ENCODE measurements at regions not wholly inside any gene's neighbourhood (a gene's known extent, or its start where the extent isn't known, plus 50 kb on each side); places are given as distances from the start of the nearest gene placed in this dataset.
A peak's percentile ranks its signal among the peaks of the same experiment; 100 is the strongest.

DNA sequence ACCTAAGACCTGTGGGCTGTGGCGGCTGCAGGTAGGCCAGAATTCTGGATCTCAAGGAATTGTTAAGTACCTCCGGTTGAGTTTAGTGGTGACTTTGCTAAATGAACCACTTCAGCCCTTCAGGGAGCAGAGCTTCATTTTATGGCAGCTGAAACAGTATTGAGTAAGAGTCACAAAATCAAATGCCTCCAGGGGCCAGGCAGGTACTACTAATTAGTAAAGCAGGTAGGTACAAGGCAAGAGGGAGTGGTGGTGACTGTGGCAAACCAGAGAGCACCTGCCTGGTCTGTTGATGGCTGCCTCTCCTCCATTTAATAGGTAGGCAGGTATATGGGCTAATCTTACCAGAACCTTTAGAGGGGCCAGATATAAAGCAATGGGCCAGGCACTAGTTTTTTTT, 118.8 kb downstream of the EMX2 start:
- no peak overlapping the region for H2BK5ac ChIP-seq (ENCODE audit: low read length)
- H3K27ac ChIP-seq (replicated peaks; ENCODE audit: low read length): no peak overlapping the region
- H3K4me3 ChIP-seq (ENCODE audit: low read length in 2 of 2): no peak overlapping the region
- no peak overlapping the region for H3K14ac ChIP-seq (ENCODE audit: low read length)
- H3K4me1 ChIP-seq (ENCODE audit: control insufficient read depth in 2 of 2, insufficient read depth in 1 of 2, low read depth in 1 of 2, low read length in 2 of 2): no peaks in the 10 kb centered on the region
- H3K27me3 ChIP-seq (ENCODE audit: control insufficient read depth in 3 of 3, insufficient read depth in 3 of 3, low read depth in 1 of 3, low read length in 3 of 3): no peaks in the 10 kb centered on the region
- no peak overlapping the region for H4K91ac ChIP-seq (ENCODE audit: low read depth, low read length, poor library complexity)
- no peak overlapping the region for H2BK15ac ChIP-seq (ENCODE audit: low read length)
- no peak overlapping the region for H3K23ac ChIP-seq (ENCODE audit: low read depth, low read length, poor library complexity)
- WGBS, 2 donors (ENCODE audit: extremely low coverage in 2 of 2, insufficient read length in 2 of 2, insufficient replicate concordance in 1 of 2): no CpG with 5 or more reads among the region's 2 CpGs
- no peak overlapping the region for H3K4me2 ChIP-seq (ENCODE audit: insufficient read depth, low read length, poor library complexity, severe bottlenecking)
- H2BK120ac ChIP-seq (ENCODE audit: low read depth, low read length): no peak overlapping the region
- H4K8ac ChIP-seq (ENCODE audit: low read depth, low read length): no peak overlapping the region
- no peak overlapping the region for H3K18ac ChIP-seq (ENCODE audit: low read length)
- DNase-seq (ENCODE audit: low spot score): no peak
- H2BK12ac ChIP-seq (ENCODE audit: low read length): no peak overlapping the region
- no peaks in the 10 kb centered on the region for H3K36me3 ChIP-seq (replicated peaks in 1 of 2; ENCODE audit: control insufficient read depth in 2 of 2, insufficient read depth in 2 of 2, low read length in 2 of 2)
- no peaks in the 10 kb centered on the region for H3K79me1 ChIP-seq (ENCODE audit: low read depth, low read length)
- no peak overlapping the region for H2AK5ac ChIP-seq (ENCODE audit: low read depth, low read length)
- no peak overlapping the region for H2AFZ ChIP-seq (ENCODE audit: low read length)
- no peaks in the 10 kb centered on the region for H3K9me3 ChIP-seq (replicated peaks in 1 of 2; ENCODE audit: control insufficient read depth in 2 of 2, insufficient read depth in 1 of 2, low read depth in 1 of 2, low read length in 2 of 2)
- H3K4ac ChIP-seq (ENCODE audit: low read length): no peak overlapping the region
- H3K9ac ChIP-seq (ENCODE audit: low read depth, low read length, poor library complexity): no peak overlapping the region

DNA sequence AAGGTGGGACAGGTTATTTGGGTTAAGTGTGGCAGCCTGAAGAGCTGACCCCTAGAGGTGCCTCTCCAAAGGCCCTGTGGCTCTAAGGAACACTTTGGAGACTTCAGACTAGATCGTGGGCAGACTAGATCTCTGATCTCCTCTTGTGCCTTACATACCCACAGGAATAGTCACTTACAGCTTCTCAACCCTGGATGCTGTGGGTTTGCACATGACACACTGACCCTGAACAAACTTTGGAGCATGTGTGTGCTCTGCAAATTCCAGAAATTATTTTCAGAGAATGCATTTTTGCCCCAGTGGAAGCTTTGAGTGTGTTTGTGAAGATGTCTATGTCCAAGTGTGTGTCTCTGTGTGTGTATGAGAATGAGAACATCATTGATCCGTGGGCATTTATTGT, 119.6 kb downstream of the EMX2 start:
- H3K27me3 ChIP-seq (ENCODE audit: control insufficient read depth in 3 of 3, insufficient read depth in 3 of 3, low read depth in 1 of 3, low read length in 3 of 3): no peaks in the 10 kb centered on the region
- H3K18ac ChIP-seq (ENCODE audit: low read length): no peak overlapping the region
- H2BK15ac ChIP-seq (ENCODE audit: low read length): no peak overlapping the region
- no peak overlapping the region for H2BK120ac ChIP-seq (ENCODE audit: low read depth, low read length)
- H3K4me3 ChIP-seq (ENCODE audit: low read length in 2 of 2): peak overlapping the region in 1 of 2 donors; percentile 9
- no peak overlapping the region for H3K4ac ChIP-seq (ENCODE audit: low read length)
- H3K14ac ChIP-seq (ENCODE audit: low read length): no peak overlapping the region
- H3K23ac ChIP-seq (ENCODE audit: low read depth, low read length, poor library complexity): no peak overlapping the region
- no peak overlapping the region for H2BK5ac ChIP-seq (ENCODE audit: low read length)
- no peak overlapping the region for H2AK5ac ChIP-seq (ENCODE audit: low read depth, low read length)
- H2BK12ac ChIP-seq (ENCODE audit: low read length): no peak overlapping the region
- H3K4me1 ChIP-seq (ENCODE audit: control insufficient read depth in 2 of 2, insufficient read depth in 1 of 2, low read depth in 1 of 2, low read length in 2 of 2): no peaks in the 10 kb centered on the region
- no peak overlapping the region for H3K9ac ChIP-seq (ENCODE audit: low read depth, low read length, poor library complexity)
- H4K8ac ChIP-seq (ENCODE audit: low read depth, low read length): no peak overlapping the region
- DNase-seq (ENCODE audit: low spot score): no peak
- no peak overlapping the region for H2AFZ ChIP-seq (ENCODE audit: low read length)
- H3K27ac ChIP-seq (replicated peaks; ENCODE audit: low read length): no peak overlapping the region
- no CpG with 5 or more reads among the region's 2 CpGs for WGBS, 2 donors (ENCODE audit: extremely low coverage in 2 of 2, insufficient read length in 2 of 2, insufficient replicate concordance in 1 of 2)
- H4K91ac ChIP-seq (ENCODE audit: low read depth, low read length, poor library complexity): no peak overlapping the region
- H3K9me3 ChIP-seq (replicated peaks in 1 of 2; ENCODE audit: control insufficient read depth in 2 of 2, insufficient read depth in 1 of 2, low read depth in 1 of 2, low read length in 2 of 2): no peaks in the 10 kb centered on the region
- H3K79me1 ChIP-seq (ENCODE audit: low read depth, low read length): no peaks in the 10 kb centered on the region
- H3K36me3 ChIP-seq (replicated peaks in 1 of 2; ENCODE audit: control insufficient read depth in 2 of 2, insufficient read depth in 2 of 2, low read length in 2 of 2): no peaks in the 10 kb centered on the region
- H3K4me2 ChIP-seq (ENCODE audit: insufficient read depth, low read length, poor library complexity, severe bottlenecking): no peak overlapping the region

DNA sequence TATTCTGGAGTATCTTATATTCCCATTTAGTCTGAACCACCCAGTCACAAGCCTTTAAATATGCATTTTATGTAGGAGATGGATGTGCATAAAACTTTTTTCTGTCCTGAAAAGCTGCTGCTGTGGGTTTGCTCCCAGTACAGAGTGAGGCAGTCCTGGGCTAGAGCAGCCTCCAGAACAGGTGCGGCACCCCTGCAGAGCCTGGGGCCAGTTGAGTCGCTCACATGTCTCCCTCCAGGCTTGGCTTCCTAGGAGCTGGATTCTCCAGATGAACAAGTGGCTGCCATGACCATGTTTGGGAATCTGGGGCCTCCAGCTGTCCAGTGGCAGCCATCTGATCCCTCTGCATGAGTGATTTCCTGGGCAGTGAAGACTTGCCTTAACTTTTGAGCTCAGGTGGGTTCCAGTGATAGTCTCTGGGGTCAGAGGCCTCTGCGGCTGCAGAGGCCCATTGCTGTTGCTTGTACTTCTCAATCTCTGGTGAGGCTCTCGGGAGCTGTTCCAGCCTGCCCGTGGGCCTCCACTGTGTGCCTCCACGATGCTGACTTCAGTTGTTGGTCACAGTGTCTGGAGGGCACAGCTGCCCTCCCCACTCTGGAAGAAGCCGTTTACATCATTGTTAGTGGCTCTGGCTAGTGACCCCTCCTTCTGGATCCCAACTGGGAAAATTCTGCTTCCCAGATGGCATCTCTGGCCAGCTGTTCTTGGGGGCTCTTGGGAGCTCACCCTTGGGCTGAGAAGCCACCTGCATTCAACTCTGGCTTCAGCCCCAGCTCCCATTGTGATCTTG, 120.4 kb downstream of the EMX2 start:
- Histone ChIP-seq H3K4ac (ENCODE audit: low read length) (no peak overlapping the region), H3K27me3 (ENCODE audit: control insufficient read depth in 3 of 3, insufficient read depth in 3 of 3, low read depth in 1 of 3, low read length in 3 of 3) (no peaks in the 10 kb centered on the region), H2AFZ (ENCODE audit: low read length) (no peak overlapping the region), H4K91ac (ENCODE audit: low read depth, low read length, poor library complexity) (no peak overlapping the region), H3K27ac (replicated peaks; ENCODE audit: low read length) (no peak overlapping the region), H2BK15ac (ENCODE audit: low read length) (peak overlapping the region; percentile 16), H2BK12ac (ENCODE audit: low read length) (no peak overlapping the region), H3K36me3 (replicated peaks in 1 of 2; ENCODE audit: control insufficient read depth in 2 of 2, insufficient read depth in 2 of 2, low read length in 2 of 2) (no peaks in the 10 kb centered on the region), H2BK5ac (ENCODE audit: low read length) (no peak overlapping the region), H2AK5ac (ENCODE audit: low read depth, low read length) (no peak overlapping the region), H3K23ac (ENCODE audit: low read depth, low read length, poor library complexity) (no peak overlapping the region), H2BK120ac (ENCODE audit: low read depth, low read length) (no peak overlapping the region), H3K14ac (ENCODE audit: low read length) (peak overlapping the region; percentile 56), H3K9me3 (replicated peaks in 1 of 2; ENCODE audit: control insufficient read depth in 2 of 2, insufficient read depth in 1 of 2, low read depth in 1 of 2, low read length in 2 of 2) (no peaks in the 10 kb centered on the region), H3K18ac (ENCODE audit: low read length) (peak overlapping the region; percentile 55), H3K4me3 (ENCODE audit: low read length in 2 of 2) (no peak overlapping the region), H4K8ac (ENCODE audit: low read depth, low read length) (no peak overlapping the region), H3K79me1 (ENCODE audit: low read depth, low read length) (no peaks in the 10 kb centered on the region), H3K9ac (ENCODE audit: low read depth, low read length, poor library complexity) (peak overlapping the region; percentile 70), H3K4me1 (ENCODE audit: control insufficient read depth in 2 of 2, insufficient read depth in 1 of 2, low read depth in 1 of 2, low read length in 2 of 2) (no peaks in the 10 kb centered on the region), H3K4me2 (ENCODE audit: insufficient read depth, low read length, poor library complexity, severe bottlenecking) (no peak overlapping the region)
- no peak for DNase-seq (ENCODE audit: low spot score)
- no CpG with 5 or more reads among the region's 7 CpGs for WGBS, 2 donors (ENCODE audit: extremely low coverage in 2 of 2, insufficient read length in 2 of 2, insufficient replicate concordance in 1 of 2)

DNA sequence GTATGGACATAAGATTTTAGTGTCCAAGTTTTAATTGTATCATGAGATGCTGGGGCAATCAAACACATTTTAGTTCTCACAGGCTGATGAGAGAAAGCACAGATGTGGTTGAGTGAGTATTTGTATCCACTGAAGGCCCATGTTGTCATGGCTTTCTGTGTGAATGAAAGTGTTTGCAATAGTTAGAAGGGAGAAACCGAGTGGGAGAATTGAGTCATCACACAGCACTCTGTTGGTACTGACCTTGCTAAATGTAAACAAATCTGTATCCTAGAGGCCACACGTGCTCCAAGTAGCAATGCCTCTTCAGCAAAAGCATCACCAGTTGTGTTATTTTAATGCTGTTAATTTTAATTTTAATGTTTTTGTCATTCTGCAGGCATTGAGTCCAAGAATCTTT, 121.2 kb downstream of the EMX2 start:
- H4K91ac ChIP-seq (ENCODE audit: low read depth, low read length, poor library complexity): no peak overlapping the region
- H2BK12ac ChIP-seq (ENCODE audit: low read length): no peak overlapping the region
- WGBS, 2 donors (ENCODE audit: extremely low coverage in 2 of 2, insufficient read length in 2 of 2, insufficient replicate concordance in 1 of 2): no CpG with 5 or more reads among the region's 2 CpGs
- H4K8ac ChIP-seq (ENCODE audit: low read depth, low read length): no peak overlapping the region
- no peaks in the 10 kb centered on the region for H3K79me1 ChIP-seq (ENCODE audit: low read depth, low read length)
- H2BK15ac ChIP-seq (ENCODE audit: low read length): no peak overlapping the region
- no peak overlapping the region for H2BK120ac ChIP-seq (ENCODE audit: low read depth, low read length)
- no peak overlapping the region for H3K27ac ChIP-seq (replicated peaks; ENCODE audit: low read length)
- H3K27me3 ChIP-seq (ENCODE audit: control insufficient read depth in 3 of 3, insufficient read depth in 3 of 3, low read depth in 1 of 3, low read length in 3 of 3): no peaks in the 10 kb centered on the region
- no peak overlapping the region for H3K14ac ChIP-seq (ENCODE audit: low read length)
- H3K4me3 ChIP-seq (ENCODE audit: low read length in 2 of 2): no peak overlapping the region
- no peak overlapping the region for H3K23ac ChIP-seq (ENCODE audit: low read depth, low read length, poor library complexity)
- no peaks in the 10 kb centered on the region for H3K9me3 ChIP-seq (replicated peaks in 1 of 2; ENCODE audit: control insufficient read depth in 2 of 2, insufficient read depth in 1 of 2, low read depth in 1 of 2, low read length in 2 of 2)
- H2BK5ac ChIP-seq (ENCODE audit: low read length): no peak overlapping the region
- no peak for DNase-seq (ENCODE audit: low spot score)
- H3K36me3 ChIP-seq (replicated peaks in 1 of 2; ENCODE audit: control insufficient read depth in 2 of 2, insufficient read depth in 2 of 2, low read length in 2 of 2): no peaks in the 10 kb centered on the region
- H3K4ac ChIP-seq (ENCODE audit: low read length): no peak overlapping the region
- H3K9ac ChIP-seq (ENCODE audit: low read depth, low read length, poor library complexity): no peak overlapping the region
- H3K18ac ChIP-seq (ENCODE audit: low read length): no peak overlapping the region
- H2AK5ac ChIP-seq (ENCODE audit: low read depth, low read length): no peak overlapping the region
- H2AFZ ChIP-seq (ENCODE audit: low read length): no peak overlapping the region
- H3K4me2 ChIP-seq (ENCODE audit: insufficient read depth, low read length, poor library complexity, severe bottlenecking): no peak overlapping the region
- H3K4me1 ChIP-seq (ENCODE audit: control insufficient read depth in 2 of 2, insufficient read depth in 1 of 2, low read depth in 1 of 2, low read length in 2 of 2): no peaks in the 10 kb centered on the region
